ENCODE measurements at regions not wholly inside any gene's neighbourhood (a gene's known extent, or its start where the extent isn't known, plus 50 kb on each side); places are given as distances from the start of the nearest gene placed in this dataset.

- TF ChIP-seq CTCF (IDR thresholded peaks at IDR 0.05) (no peak), EZH2 (IDR thresholded peaks at IDR 0.05) (no peak), EZH2phosphoT487 (IDR thresholded peaks at IDR 0.05) (no peak)
Observed at GRCh38 chr6:133741375-133741861, 147.5 kb upstream of the TCF21 start.

Measured in neural progenitor cell (in vitro differentiated cells).